ENCODE measurements at regions not wholly inside any gene's neighbourhood (a gene's known extent, or its start where the extent isn't known, plus 50 kb on each side); places are given as distances from the start of the nearest gene placed in this dataset.

GRCh38 chr2:22697054-22697788 is 687.8 kb upstream of the KLHL29 start:
- Histone ChIP-seq H3K9ac (ENCODE audit: insufficient read depth, low read depth, low read length) (no peak overlapping the region), H3K36me3 (replicated peaks in 1 of 2; ENCODE audit: control insufficient read depth in 1 of 2, insufficient read depth in 2 of 2, low read length in 2 of 2) (no peaks in the 10 kb centered on the region), H3K4me2 (ENCODE audit: low read depth, low read length) (no peak overlapping the region), H3K27me3 (ENCODE audit: control insufficient read depth in 1 of 2, insufficient read depth in 2 of 2, low read length in 2 of 2) (no peaks in the 10 kb centered on the region), H3K4me1 (ENCODE audit: insufficient read depth, low read length) (no peaks in the 10 kb centered on the region), H3K79me2 (ENCODE audit: insufficient read depth, low read length) (no peaks in the 10 kb centered on the region), H2AFZ (ENCODE audit: low read length) (no peak overlapping the region), H3K9me3 (ENCODE audit: low read length) (peaks cover 88% of the 10 kb centered on the region), H4K20me1 (ENCODE audit: insufficient read depth, low read length) (no peaks in the 10 kb centered on the region), H3K27ac (ENCODE audit: extremely low read length, insufficient read depth, low read length) (no peak overlapping the region), H3K4me3 (replicated peaks in 1 of 3; ENCODE audit: insufficient read depth in 1 of 3, low read depth in 2 of 3, low read length in 3 of 3) (no peak overlapping the region)
- no peak for DNase-seq (ENCODE audit: low spot score)
- TF ChIP-seq ZFY (CRISPR knock-in tag; IDR thresholded peaks at IDR 0.05), result no peak
- no peak for TF ChIP-seq HOXA3 (CRISPR knock-in tag; IDR thresholded peaks at IDR 0.05)
- no peak for TF ChIP-seq ZNF260 (CRISPR knock-in tag; IDR thresholded peaks at IDR 0.05; ENCODE audit: borderline replicate concordance, low read depth)
- no peak for TF ChIP-seq NCOA2 (CRISPR knock-in tag; IDR thresholded peaks at IDR 0.05)
- no peak for TF ChIP-seq ZBTB8A (CRISPR knock-in tag; IDR thresholded peaks at IDR 0.05; ENCODE audit: borderline replicate concordance, low read depth)
- no peak for TF ChIP-seq TBX2 (CRISPR knock-in tag; IDR thresholded peaks at IDR 0.05; ENCODE audit: borderline replicate concordance)
- no peak for TF ChIP-seq ZNF225 (CRISPR knock-in tag; IDR thresholded peaks at IDR 0.05)
- TF ChIP-seq ZNF367 (CRISPR knock-in tag; IDR thresholded peaks at IDR 0.05; ENCODE audit: borderline replicate concordance), result no peak
- no peak for TF ChIP-seq ZSCAN20 (CRISPR knock-in tag; IDR thresholded peaks at IDR 0.05; ENCODE audit: borderline replicate concordance)
- no peak for TF ChIP-seq ZNF101 (CRISPR knock-in tag; IDR thresholded peaks at IDR 0.05; ENCODE audit: borderline replicate concordance, low read depth)
- TF ChIP-seq E2F1 (CRISPR knock-in tag; IDR thresholded peaks at IDR 0.05), result no peak
- TF ChIP-seq NR2F1 (CRISPR knock-in tag; IDR thresholded peaks at IDR 0.05), result no peak
- TF ChIP-seq ZKSCAN5 (CRISPR knock-in tag; IDR thresholded peaks at IDR 0.05), result no peak
- no peak for TF ChIP-seq ZNF574 (CRISPR knock-in tag; IDR thresholded peaks at IDR 0.05)
- no peak for TF ChIP-seq SMAD3 (CRISPR knock-in tag; IDR thresholded peaks at IDR 0.05)
- TF ChIP-seq, protein P1, sequence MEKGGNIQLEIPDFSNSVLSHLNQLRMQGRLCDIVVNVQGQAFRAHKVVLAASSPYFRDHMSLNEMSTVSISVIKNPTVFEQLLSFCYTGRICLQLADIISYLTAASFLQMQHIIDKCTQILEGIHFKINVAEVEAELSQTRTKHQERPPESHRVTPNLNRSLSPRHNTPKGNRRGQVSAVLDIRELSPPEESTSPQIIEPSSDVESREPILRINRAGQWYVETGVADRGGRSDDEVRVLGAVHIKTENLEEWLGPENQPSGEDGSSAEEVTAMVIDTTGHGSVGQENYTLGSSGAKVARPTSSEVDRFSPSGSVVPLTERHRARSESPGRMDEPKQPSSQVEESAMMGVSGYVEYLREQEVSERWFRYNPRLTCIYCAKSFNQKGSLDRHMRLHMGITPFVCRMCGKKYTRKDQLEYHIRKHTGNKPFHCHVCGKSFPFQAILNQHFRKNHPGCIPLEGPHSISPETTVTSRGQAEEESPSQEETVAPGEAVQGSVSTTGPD (CRISPR knock-in tag; IDR thresholded peaks at IDR 0.05), result no peak
- TF ChIP-seq TEAD2 (CRISPR knock-in tag; IDR thresholded peaks at IDR 0.05), result no peak
- intact Hi-C loops (cut with micrococcal nuclease; ENCODE audit: unreplicated experiment) (no loop called here), in situ Hi-C loops (cut with HindIII; ENCODE audit: extremely low pct_ligation_motif_present, low pct_unique_long_range_greater_than_20kb) (no loop called here)
- ChIA-PET POLR2A (no interaction called here), CTCF (ENCODE audit: low intra/inter-chr PET ratio, low total read pairs) (no interaction called here)
- WGBS (ENCODE audit: low lambda C conversion rate), result under 1% methylated on average over 4 of the region's 4 CpGs
- BruUV-seq (replicated peaks), result no TSS peak
- FAIRE-seq, result no peak
- ATAC-seq, result no peak

Data from HepG2 (cell line).